Endothelial cell (in vitro differentiated cells): ENCODE measurements at regions not wholly inside any gene's neighbourhood (a gene's known extent, or its start where the extent isn't known, plus 50 kb on each side); places are given as distances from the start of the nearest gene placed in this dataset.
A peak's percentile ranks its signal among the peaks of the same experiment; 100 is the strongest.

Experiments
- DNase-seq: peaks from one replicate; pipeline ENCODE4 v3.0.0; 2021; ENCODE audit warnings: low spot score
- H3K27ac Mint-ChIP-seq: one replicate; pipeline ENCODE4 v1.8.0; 2021; ENCODE audit warnings: mixed read lengths, inconsistent platforms; ENCODE audit not compliant: unreplicated experiment
- H3K27me3 Mint-ChIP-seq: one replicate; pipeline ENCODE4 v1.8.0; 2021; ENCODE audit warnings: mild to moderate bottlenecking, moderate library complexity, mixed read lengths, inconsistent platforms; ENCODE audit not compliant: unreplicated experiment
- H3K36me3 Mint-ChIP-seq: one replicate; pipeline ENCODE4 v1.8.0; 2021; ENCODE audit warnings: mild to moderate bottlenecking, low read depth, mixed read lengths, inconsistent platforms; ENCODE audit not compliant: unreplicated experiment
- H3K4me1 Mint-ChIP-seq: one replicate; pipeline ENCODE4 v1.8.0; 2021; ENCODE audit warnings: mild to moderate bottlenecking, mixed read lengths, inconsistent platforms; ENCODE audit not compliant: unreplicated experiment
- H3K4me3 Mint-ChIP-seq: one replicate; pipeline ENCODE4 v1.8.0; 2021; ENCODE audit warnings: mild to moderate bottlenecking, mixed read lengths, inconsistent platforms; ENCODE audit not compliant: unreplicated experiment
- H3K9me3 Mint-ChIP-seq: one replicate; pipeline ENCODE4 v1.8.0; 2021; ENCODE audit warnings: mixed read lengths, inconsistent platforms; ENCODE audit not compliant: unreplicated experiment
- TF ChIP-seq, protein P1 (sequence below): fragments of 200-600 bp; sonication (generic); IDR thresholded peaks from one replicate; pipeline ENCODE4 v1.5.0; 2021; ENCODE audit warnings: antibody characterized with exemption; ENCODE audit not compliant: unreplicated experiment

DNA sequence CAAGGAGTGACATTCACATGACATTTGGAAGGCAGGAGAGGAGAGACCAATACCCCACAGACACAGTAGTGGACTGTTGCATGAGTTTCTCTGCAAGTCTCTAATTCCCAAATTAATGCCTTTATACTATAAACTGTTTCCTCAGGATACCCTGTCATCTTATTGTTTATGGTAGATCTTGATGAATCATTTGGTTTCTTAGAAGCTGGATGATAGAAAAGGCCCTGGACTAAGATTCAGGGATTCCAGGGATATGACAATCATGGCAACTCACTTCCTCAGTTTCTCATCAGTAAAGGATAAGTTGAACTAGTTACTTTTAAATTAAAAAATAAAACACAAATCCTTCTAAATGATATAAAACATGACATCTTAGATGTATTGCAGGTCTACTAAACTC lies 292.5 kb downstream of the TDRD15 start:
- no peaks in the 10 kb centered on the region for H3K36me3 Mint-ChIP-seq
- no peak overlapping the region for H3K27ac Mint-ChIP-seq
- no peak overlapping the region for H3K4me3 Mint-ChIP-seq
- H3K9me3 Mint-ChIP-seq: no peaks in the 10 kb centered on the region
- no peaks in the 10 kb centered on the region for H3K4me1 Mint-ChIP-seq
- TF ChIP-seq, protein P1, sequence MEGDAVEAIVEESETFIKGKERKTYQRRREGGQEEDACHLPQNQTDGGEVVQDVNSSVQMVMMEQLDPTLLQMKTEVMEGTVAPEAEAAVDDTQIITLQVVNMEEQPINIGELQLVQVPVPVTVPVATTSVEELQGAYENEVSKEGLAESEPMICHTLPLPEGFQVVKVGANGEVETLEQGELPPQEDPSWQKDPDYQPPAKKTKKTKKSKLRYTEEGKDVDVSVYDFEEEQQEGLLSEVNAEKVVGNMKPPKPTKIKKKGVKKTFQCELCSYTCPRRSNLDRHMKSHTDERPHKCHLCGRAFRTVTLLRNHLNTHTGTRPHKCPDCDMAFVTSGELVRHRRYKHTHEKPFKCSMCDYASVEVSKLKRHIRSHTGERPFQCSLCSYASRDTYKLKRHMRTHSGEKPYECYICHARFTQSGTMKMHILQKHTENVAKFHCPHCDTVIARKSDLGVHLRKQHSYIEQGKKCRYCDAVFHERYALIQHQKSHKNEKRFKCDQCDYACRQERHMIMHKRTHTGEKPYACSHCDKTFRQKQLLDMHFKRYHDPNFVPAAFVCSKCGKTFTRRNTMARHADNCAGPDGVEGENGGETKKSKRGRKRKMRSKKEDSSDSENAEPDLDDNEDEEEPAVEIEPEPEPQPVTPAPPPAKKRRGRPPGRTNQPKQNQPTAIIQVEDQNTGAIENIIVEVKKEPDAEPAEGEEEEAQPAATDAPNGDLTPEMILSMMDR: no peak
- DNase-seq: no peak
- H3K27me3 Mint-ChIP-seq: peaks cover 1% of the 10 kb centered on the region

DNA sequence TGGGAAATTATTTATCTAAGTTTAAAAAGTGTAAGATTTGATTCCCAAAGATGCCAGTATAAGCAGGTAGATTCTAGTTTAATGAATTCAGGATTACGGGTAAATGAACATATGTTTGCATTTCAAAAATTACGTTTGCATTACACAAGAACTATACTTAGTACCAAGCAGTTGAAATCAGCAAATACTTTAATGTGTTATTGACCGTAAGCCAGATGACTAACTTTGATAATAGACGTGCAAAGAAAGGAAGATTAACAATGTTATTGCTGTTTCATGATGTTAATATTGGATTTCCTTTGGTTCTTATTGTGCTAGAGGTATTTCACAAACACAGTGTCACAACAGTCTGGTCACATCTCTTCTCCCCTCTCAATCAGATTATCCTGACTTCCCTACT lies 294.7 kb downstream of the TDRD15 start:
- Mint-ChIP-seq H3K27me3 (peaks cover 3% of the 10 kb centered on the region), H3K9me3 (no peaks in the 10 kb centered on the region), H3K36me3 (no peaks in the 10 kb centered on the region), H3K27ac (no peak overlapping the region), H3K4me1 (no peaks in the 10 kb centered on the region), H3K4me3 (no peak overlapping the region)
- DNase-seq: no peak
- TF ChIP-seq, protein P1: no peak

DNA sequence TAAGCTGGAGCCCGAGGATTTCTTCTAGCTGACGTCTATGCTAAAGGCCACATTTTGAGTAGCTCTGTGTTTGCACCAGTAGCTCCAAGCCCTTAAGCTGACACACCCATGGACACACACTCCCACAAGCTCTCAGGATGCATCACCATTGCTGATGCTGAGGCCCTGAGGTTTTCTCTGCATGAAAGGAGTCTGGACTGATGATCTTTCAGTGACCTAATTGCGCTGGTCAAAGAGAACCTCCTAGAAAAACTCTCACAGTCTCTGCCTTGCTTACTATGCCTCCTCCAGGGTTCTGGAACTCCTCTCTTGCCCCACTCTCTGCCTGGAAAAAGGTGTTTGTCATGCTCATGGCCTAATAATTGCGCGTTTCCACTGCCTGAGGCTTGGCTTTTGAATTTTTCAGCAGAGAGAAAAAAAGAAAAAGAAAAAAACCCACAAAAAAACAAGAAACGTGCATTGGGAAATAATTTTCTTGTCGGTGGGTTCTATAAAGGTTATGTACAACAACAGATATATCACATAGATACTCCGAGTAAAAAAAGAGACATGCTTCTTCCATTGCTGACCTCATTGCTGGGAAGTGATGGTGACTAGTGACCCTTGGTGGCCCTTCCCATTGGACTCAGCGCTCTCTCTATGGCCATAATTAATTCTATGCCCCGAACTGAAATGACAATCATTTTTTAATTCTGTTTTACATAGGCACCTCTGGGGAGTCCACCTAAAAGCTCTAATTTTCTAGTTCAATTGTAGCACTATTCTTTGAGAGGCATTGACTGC lies 297.0 kb downstream of the TDRD15 start:
- Mint-ChIP-seq H3K4me1 (no peaks in the 10 kb centered on the region), H3K27ac (no peak overlapping the region), H3K27me3 (peaks cover 2% of the 10 kb centered on the region), H3K36me3 (no peaks in the 10 kb centered on the region), H3K9me3 (no peaks in the 10 kb centered on the region), H3K4me3 (no peak overlapping the region)
- TF ChIP-seq, protein P1: no peak
- DNase-seq: no peak

DNA sequence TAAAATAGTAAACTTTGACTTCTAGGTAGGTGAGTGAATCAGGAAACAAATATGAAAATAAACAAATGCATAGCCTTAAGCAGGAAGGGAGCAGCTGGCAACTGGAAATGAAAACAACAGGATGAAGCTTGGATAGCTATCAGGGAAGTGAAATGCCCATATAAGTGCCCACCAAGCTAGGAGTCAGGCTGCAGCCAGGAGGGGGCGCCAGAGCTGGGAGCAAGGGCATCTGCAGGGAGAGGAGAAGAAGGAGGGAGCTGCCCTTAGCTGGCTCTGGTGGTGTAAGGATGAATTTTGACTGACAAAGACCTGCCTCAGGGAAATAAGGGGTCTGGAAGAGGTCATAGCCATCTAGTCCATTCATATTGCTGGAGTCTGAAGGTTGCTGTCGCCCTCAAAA lies 298.3 kb downstream of the TDRD15 start:
- Mint-ChIP-seq H3K9me3 (no peaks in the 10 kb centered on the region), H3K4me1 (no peaks in the 10 kb centered on the region), H3K27ac (no peak overlapping the region), H3K36me3 (no peaks in the 10 kb centered on the region), H3K4me3 (no peak overlapping the region), H3K27me3 (peaks cover 2% of the 10 kb centered on the region)
- TF ChIP-seq, protein P1: peak; percentile 71
- DNase-seq: peak; percentile 85

DNA sequence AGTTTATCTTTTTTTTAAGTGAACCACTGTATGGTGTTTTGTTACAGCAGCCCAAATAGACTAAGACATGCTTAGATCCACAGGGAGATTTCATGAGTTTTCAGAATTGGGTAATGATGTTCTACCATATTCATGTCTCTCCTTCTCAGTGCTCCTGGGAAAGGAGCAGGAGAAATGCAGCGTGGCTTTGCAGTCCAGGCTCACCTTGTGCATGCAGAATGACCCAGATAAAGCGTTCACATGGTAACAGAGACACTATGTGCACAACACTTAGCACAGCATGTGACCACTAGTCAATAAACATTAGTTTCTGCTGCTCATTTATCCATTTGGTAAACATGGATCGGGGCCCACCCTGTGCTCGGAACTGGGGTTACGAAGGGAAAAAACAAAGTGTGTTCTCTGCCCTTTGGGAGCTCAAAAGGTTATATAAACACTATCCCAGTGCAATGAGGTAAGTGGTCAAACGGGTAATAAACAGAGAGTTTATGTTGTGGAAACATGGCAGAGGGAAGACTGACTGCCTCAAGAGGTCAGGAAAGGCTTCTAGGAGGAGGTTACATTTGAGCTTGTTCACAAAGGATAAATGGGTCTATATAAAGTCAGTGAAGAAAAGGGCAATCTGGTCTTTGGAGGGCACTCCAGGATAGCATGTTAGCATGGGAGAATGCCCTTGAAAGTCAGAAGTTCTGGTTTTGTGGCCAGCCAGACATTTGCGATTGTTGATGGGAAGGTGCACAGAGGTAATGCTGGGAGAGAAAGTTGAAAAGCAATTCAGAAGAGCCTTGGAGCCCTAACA lies 299.2 kb downstream of the TDRD15 start:
- Mint-ChIP-seq H3K9me3 (no peaks in the 10 kb centered on the region), H3K27ac (no peak overlapping the region), H3K27me3 (peaks cover 4% of the 10 kb centered on the region), H3K4me3 (no peak overlapping the region), H3K36me3 (no peaks in the 10 kb centered on the region), H3K4me1 (peaks cover 8% of the 10 kb centered on the region)
- DNase-seq: no peak
- TF ChIP-seq, protein P1: no peak
